Ureter (tissue), 1 donor: ENCODE measurements at regions not wholly inside any gene's neighbourhood (a gene's known extent, or its start where the extent isn't known, plus 50 kb on each side); places are given as distances from the start of the nearest gene placed in this dataset.
"Not testable (repeated sequence)": the region's sequence is repeated elsewhere in the genome, so short reads cannot be mapped to it uniquely, and the experiment has no call there.

Source experiments
- DNase-seq: peaks from one replicate; pipeline ENCODE4 v3.0.0-alpha.2; 2020; ENCODE audit warnings: low spot score
- donor health status: DM: yes; HTN: yes; CAD: no.

DNA sequence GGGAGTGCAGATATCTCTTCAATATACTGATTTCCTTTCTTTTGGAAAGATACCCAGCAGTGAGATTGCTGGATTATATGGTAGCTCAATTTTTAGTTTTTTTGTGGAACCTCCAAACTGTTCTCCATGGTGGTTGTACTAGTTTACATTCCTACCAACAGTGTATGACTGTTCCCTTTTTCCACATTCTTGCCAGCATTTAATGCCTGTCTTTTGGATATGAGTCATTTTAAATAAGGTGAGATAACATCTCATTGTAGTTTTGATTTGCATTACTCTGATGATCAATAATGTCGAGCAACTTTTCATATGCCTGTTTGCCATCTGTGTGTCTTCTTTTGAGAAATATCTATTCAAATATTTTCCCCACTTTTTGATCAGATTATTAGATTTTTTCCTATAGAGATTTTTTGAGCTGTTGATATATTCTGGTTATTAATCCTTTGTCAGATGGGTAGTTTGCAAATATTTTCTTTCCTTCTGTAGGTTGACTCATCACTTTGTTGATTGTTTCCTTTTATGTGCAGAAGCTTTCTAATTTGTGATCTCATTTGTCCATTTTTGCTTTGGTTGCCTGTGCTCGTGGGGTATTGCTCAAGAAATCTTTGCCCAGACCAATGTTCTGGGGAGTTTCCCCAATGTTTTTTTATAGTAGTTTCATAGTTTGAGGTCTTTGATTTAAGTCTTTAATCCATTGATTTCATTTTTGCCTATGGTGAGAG lies 552.7 kb downstream of the ZNF674 start:
- DNase-seq: no peak

DNA sequence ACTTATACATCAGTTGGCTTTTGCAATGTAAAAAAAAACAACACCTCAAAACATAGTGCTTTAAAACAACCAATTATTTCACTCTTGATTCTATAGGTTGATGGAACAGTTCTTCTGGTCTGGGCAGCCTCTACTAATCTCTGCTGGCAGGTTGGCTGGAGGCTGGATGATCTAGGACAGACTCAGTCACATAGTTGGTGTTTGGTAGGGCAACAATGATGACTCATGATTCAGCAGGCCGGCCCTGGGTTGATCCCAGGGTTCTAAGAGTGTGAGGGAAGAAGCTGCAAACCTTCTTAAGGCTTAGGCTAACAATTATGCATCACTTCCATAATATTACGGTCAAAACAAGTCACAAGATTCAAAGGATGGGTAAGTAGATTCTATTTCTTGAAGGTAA lies 558.2 kb downstream of the ZNF674 start:
- DNase-seq: no peak

DNA sequence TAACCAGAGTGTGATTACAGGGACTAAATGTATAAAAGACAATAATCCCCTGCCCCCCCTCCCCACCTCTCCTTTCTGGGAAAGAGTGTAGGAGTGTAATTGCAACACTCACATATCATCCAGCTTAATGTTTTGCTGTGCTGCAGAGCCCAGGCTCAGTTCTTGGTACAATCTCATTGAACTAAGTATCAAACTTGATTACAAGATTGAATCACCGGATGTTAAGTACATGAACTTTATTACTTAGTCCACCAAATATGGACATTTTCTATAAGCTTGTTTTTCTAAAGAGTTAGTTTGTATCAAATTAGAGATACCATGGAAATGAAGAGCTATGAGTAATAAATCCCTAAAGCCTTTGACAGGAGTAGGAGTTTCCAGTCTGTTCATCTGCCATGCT lies 559.1 kb downstream of the ZNF674 start:
- DNase-seq: no peak

DNA sequence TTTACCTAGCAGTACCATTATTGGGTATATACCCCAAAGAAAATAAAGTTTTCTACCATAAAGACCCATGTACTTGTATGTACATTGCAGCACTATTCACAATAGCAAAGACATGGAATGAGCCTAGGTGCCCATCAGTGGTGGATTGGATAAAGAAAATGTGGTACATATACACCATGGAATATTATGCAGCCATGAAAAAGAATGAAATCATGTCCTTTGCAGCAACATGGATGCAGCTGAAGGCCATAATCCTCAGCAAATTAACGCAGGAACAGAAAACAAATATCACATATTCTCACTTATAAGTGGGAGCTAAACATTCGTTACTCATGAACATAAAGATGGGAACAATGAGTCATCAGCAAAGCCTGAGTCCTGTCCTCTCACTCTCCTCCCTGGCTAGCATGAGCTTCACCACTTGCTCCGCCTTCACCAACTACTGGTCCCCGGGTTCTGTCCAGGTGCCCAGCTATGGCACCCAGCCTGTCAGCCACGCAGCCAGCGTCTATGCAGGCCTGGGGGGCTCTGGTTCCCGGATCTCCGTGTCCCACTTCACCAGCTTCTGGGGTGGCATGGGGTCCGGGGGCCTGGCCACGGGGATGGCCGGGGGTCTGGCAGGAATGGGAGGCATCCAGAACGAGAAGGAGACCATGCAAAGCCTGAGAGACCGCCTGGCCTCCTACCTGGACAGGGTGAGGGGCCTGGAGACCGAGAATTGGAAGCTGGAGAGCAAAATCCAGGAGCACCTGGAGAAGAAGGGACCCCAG lies 562.1 kb downstream of the ZNF674 start:
- DNase-seq: not testable (repeated sequence)

DNA sequence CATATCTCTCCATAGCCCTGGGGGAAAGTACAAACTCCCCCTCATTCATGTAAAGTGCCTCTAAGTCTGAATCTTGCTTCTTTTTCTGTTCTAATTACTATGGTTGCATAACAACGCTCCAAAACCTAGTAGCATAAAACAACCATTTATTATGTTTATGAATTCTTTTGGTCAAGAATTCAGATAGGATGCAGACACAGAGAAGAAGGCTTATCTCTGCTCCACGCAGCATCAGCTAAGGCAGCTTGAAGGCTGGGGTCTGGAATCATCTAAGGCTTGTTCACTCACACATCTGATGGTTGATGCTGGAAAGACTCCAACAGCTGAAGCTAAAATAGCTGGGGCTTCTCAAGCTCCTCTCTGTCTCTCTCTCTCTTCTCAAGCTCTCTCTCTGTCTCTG lies 564.5 kb downstream of the ZNF674 start:
- DNase-seq: no peak

DNA sequence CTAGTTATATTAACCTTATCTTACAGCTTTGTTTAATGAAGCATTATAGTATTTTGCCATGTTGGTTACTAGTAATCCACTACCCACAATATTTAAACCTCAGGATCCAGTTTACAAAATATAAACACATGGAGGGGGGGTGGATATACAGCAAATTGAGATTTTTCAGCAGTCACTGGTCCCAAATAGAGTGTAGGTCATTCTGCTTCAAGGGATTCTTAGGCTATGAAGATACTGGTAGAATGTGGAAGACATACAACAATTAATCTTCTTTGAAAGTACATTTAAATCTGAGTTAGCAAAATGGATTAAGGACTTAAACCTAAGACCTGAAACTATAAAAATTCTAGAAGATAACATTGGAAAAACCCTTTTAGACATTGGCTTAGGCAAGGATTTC lies 569.6 kb downstream of the ZNF674 start:
- DNase-seq: no peak

DNA sequence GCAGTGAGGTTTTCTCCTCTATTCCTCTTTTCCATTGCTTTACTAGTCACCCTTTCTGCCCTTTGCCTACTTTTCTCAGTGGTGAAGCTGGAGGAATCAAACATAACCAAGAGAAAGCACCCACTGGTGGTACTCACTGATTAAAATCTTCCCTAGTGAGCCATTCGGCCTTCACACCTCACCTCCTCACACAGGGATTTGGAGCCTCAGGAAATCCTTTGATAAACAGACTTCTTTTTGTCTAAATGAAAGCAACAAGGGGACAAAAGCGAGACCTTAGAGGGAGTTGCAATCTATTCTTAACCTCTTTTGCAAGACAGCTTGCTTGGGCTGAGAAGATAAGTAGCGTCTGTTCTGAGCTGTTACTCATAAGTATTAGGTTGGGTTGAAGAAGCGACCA lies 572.6 kb downstream of the ZNF674 start:
- no peak for DNase-seq

DNA sequence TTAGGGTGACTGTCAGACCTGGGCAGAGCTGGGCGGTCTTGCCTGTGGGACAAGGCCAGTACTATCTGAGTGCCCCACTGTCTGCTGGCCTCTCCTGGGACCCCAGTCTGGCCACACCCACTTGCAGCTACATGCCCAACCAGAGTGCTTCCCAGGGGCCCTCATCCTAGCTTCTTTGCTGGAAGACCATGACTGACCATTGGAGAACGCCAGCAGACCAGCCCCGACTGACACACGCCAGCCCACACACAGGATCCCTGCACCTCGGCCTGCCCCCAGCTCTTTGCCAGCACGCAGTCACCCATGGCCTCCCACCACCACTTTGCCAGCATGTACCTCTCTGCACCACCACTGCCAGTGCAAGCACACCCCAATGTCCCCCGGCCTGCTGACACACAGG lies 585.7 kb downstream of the ZNF674 start:
- no peak for DNase-seq

DNA sequence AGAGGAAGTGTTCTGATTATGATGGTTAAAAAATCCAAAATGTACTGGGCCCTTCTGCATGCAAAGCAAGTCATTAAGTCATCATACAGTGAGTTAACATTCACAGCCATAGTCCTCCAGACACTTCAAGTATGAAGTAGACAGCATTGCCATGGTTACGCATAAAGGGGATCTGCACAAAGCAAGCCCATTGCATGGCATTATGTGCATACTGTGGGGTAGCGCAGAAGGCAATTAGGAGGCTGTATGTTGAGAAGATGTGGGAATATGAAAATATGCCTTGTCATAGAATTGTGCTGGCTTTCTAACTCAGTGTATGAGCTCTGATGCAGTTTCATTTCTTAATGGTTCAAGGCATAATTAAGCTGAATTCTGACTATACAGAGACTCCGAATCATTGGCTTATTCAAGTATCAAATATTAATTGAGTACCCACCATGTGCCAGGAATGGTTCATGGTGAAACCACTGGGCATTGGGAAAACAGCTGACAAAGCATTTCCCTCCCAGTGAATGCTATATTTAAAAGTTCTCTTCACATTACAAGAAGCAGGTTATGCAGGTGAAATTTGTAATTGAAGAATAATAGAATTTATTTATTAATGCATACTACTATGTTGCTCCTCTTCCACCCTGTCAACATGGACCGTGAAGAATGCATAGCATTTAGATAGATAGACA lies 588.9 kb downstream of the ZNF674 start:
- DNase-seq: no peak

DNA sequence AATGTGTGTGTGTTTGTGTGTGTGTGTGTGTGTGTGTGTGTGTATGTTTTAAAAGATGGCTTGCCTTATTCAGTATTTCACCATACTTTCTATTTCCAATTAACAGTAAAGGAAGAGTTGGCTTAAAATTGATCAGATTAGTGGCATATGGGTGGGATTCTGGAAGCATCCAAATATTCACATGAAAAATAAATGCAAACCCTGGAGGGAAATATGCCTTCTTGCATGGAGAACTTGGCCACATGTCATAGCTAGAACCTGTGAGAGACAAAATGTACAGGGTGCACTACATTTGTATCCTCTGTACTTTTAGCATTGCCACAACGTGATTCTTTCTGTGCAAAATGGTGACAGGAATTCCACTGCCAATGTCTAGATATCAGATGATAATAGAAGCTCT lies 589.6 kb downstream of the ZNF674 start:
- no peak for DNase-seq

DNA sequence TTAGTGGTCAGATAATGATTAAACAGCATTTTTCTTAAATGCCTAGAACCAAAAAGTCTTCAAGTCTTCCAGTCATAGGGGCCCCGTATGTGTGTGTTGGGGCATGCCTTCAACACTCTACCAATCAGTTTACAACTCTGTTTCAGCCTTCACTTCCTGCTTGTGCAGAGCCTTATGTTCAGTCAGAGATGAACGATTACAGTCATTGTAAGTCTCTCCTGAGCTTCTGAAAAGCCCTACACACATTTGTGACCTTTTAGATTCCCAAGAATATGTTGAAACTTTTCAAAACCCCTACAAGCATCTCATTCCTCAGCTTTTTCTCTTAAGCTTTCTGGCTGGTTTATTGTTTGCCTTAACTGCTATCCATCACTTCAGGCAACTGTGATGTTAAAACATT lies 591.2 kb downstream of the ZNF674 start:
- DNase-seq: no peak

DNA sequence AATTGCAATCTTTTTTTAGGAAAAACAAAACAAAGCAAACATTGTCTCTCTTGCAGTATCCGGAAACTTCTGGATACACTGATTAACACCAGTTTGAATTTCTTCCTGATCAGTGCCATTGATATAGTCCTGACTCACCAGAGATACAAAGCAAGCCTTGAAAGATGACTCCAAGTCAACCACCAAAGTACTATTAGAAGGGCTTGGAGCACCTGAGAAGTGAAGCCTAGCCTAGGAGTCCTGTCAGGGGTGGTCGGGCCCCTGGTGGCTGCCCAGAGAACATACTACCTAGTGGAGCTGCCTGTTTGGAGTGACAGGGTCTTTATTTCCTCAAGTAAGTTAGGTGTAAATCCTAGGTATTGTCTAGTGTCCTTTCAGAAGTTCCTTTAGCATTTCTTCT lies 593.2 kb downstream of the ZNF674 start:
- no peak for DNase-seq

DNA sequence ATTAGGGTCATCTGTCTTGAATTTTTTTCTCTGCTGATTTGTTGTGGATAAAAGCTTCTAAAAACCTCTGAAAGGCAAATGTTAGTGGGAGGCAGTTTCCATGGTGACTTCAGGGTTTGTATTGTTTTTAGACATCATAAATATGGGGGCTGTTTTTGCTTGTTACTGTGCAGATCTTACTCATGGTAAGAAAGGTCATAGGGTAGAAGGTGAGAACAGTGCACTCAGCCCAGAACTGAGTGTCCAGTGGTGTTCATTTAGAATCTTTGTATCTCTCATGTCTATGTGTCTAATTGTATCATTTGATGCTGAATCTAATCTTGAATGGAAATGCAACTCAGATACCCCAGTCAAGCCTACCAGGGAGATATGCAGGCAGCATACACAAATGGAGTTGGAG lies 609.8 kb downstream of the ZNF674 start:
- DNase-seq: no peak

DNA sequence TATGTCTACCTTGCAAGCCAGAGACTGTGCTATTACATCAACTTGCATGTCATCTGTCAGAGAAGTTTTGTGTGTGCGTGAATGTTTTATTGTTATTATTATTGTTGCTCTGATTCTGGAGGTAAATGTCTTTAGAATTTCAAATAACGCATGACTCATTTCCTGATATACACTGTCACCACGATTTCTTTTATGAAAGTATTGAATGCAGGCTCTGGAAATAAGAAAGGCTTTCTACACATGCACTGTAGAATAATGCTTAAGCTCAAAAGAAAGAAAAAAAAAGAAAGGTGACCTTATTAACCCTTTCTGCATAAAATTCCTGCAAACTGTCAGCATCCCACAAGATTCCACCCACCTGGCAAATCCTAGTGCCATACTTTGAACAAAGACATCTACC lies 632.9 kb downstream of the ZNF674 start:
- DNase-seq: no peak

DNA sequence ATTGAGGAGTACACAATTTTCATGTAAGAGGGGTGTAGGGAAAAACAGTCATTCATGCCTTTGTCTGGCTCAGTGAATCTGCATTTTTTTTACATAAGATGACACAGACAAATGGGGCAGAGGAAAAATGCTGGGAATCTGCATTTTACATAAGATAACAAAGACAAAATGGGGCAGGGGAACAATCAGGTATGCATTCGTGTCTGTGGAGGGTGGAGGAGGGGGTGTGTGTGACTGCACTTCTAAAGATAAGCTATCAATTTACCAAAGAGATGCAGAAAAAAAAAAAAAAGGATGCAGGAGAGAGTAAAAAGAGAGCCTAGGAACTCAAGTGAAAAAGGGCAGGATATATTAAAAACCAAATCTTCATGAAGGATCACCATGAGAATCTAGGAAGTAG lies 637.4 kb downstream of the ZNF674 start:
- DNase-seq: no peak

DNA sequence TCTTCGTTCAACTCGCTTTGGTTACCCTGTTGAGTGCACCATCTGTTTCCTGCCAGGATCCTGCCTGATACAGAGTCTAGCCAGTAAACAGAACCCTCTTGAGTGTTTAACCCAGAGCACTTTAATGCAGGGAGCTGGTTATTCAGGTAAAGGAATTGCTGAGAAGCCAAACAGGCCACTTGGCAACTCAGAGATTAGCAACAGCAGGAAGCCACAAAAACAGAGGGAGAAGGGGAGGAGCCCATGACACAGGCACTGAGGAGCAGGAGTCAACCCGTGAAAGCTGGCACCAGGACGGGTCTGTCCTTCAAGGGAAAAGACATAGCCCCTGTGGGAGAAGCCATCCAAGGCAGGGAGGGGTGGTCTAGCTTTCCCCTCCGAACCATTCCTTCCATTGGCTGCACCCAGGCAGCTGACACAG lies 641.4 kb downstream of the ZNF674 start:
- no peak for DNase-seq

DNA sequence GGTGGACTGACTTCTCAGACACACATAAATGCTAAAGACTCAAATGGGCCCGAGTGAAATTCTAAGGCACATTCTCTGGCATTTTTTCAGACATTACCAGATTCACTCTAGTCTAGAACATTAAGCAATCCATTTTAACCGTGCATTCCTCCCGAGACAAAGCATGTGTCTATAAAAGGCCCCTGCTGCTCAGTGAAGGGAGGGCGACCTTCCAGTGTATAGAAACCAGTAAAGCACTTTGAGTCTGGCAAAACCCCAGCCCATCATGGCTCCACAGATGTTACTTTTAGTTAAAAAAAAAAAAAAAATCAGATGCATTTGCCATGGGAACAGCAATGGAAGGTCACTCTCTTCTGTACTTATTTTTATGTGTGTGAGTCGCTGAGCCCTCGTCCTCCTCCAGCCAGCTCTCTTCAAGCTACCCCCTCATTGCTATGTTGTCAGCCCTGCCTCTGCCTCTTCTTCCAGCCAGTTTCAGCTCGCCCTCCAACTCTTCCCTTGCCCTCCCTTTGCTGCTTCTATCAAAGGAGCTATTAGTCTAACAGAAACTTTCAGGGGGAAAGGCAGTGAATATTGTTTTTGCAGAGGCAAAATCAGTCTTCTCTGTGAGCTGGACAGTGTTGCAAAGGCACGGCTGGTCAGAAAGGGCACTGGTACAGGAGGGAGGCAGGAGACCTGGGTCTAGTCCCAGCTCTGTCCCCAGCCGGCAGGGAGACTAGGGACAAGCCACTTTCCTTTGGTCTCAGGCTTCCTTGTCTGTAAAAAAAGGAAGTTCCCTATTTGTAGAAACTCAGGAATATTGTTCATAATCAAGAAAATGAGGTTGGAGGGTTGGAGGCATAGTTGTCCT lies 644.2 kb downstream of the ZNF674 start:
- DNase-seq: no peak

DNA sequence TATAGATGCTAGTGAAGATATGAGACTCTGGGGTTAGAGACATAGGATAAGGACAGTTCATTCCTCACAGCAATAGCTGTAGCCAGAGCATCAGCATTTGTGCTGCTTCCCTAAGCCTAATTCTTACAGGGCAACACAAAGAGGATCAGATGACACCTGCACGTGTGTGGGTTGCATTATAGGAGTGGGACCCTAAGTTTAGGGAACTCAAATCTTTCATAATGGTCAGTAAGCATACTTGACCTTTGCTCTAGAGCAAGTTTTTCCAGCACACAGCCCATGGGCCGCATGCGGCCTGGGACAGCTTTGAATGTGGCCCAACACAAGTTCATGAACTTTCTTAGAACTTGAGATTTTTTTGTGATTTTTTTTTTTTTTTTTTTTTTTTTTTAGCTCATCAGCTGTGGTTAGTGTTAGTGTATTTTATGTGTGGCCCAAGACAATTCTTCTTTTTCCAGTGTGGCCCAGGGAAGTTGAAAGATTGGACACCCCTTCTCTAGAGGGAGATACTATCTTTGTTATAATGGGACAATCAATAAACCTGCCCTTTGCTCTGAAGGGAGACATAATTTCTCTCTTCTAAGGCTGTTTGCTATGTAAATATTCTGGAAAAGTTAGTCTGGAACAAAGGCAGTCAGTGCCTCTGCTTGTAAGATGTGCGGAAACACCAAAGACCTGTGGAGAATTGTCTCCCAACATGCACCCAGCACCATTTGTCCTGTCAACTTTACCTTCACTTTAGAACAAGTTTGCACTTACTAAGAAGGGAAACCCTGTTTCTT lies 650.2 kb downstream of the ZNF674 start:
- DNase-seq: no peak

DNA sequence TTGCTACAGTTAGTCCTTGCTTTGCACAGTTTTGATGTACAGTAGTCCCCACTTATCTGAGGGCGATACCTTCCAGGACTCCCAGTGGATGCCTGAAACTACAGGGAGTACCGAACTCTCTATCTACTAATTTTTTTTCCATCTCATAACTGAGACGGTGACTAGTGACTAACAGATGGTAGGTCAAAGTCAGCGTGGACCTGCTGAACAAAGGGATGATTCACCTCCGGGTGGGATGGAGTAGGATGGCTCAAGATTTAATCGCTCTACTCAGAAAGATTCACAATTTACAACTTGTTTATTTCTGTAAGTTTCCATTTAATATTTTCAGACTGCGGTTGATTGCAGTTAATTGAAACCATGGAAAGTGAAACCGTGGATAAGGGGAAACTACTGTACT lies 655.8 kb downstream of the ZNF674 start:
- no peak for DNase-seq

DNA sequence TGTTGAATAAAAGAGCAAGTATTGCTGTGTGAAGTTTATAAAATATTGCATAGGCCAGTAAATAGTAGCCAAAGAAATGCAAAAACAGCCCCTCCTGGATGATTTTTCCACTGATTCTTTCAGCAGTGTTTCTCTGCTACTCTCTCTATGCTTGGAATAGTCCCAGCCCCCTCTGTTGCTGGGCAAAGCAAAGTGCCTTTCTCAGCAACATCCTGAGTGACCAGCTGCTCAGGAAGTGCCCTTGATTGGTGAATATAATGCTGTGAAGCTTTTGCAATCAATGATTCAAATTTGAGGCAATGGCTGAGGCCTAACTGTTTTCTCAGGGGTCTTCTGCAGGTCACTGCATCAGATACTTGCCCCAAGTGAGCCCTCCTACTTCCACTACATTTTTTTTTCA lies 656.7 kb downstream of the ZNF674 start:
- DNase-seq: no peak

DNA sequence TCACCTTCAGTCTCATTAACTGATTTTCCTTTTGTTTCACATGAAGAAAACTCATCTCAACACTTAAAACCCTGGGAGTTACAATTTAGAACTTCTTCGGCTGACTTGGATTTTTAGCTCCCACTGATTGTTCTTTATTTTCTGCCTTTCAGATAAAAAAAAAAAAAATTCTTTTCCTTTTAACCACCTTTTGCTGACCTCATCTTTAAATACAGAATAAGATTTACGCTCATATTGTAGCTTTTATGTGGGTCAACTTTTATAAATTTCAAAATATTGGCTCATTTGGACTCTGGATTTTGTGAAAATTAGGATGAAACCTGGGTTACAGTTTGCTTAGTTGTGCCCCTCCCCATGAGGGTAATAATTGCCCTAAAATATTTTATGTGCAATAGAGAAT lies 659.3 kb downstream of the ZNF674 start:
- no peak for DNase-seq
